HEK293 (cell line): ENCODE measurements at regions not wholly inside any gene's neighbourhood (a gene's known extent, or its start where the extent isn't known, plus 50 kb on each side); places are given as distances from the start of the nearest gene placed in this dataset.
A peak's percentile ranks its signal among the peaks of the same experiment; 100 is the strongest.
"Not testable (repeated sequence)": the region's sequence is repeated elsewhere in the genome, so short reads cannot be mapped to it uniquely, and the experiment has no call there.

Source experiments
- CTCF ChIA-PET: fragments of 350-600 bp; formaldehyde crosslinking; extraction: SDS; loops from one replicate; lab custom pipeline; 2021; ENCODE audit warnings: antibody characterized with exemption; lab: Yijun Ruan, JAX
- POLR2A ChIA-PET: fragments of 300-600 bp; formaldehyde crosslinking; extraction: SDS; loops from one replicate; lab custom pipeline; 2020; ENCODE audit warnings: antibody characterized with exemption, inconsistent platforms; lab: Yijun Ruan, JAX
- H3K27ac ChIP-seq: fragments of 200-500 bp; sonication (Bioruptor generic); 2 replicates; pipeline ENCODE4 v1.5.1; 2014; ENCODE audit warnings: low read depth, low read length, control low read depth, inconsistent platforms; ENCODE audit errors: extremely low read depth
- H3K36me3 ChIP-seq, 2 experiments: fragments of 200-500 bp in 1 of 2; sonication (Bioruptor generic) in 1 of 2; 1 replicate in 1 of 2; 2 replicates in 1 of 2; pipeline ENCODE4 v1.5.1; 2014 to 2017; ENCODE audit warnings: inconsistent platforms in 2 of 2, low read length in 2 of 2; ENCODE audit not compliant: control insufficient read depth in 2 of 2, insufficient read depth in 1 of 2
- H3K4me1 ChIP-seq: fragments of 200-500 bp; sonication (Bioruptor generic); 2 replicates; pipeline ENCODE4 v1.5.1; 2014; ENCODE audit warnings: mild to moderate bottlenecking, low read length, inconsistent platforms; ENCODE audit not compliant: control insufficient read depth, insufficient read depth
- H3K4me3 ChIP-seq: 2 replicates; pipeline ENCODE4 v1.5.1; 2011; ENCODE audit warnings: low read depth, mild to moderate bottlenecking, control low read depth, low read length, moderate library complexity
- H3K9me3 ChIP-seq: fragments of 200-500 bp; sonication (Bioruptor generic); 2 replicates; pipeline ENCODE4 v1.5.1; 2014; ENCODE audit warnings: low read depth, low read length, inconsistent platforms; ENCODE audit not compliant: control insufficient read depth, insufficient read depth
- KLF17 ChIP-seq: fragments of 450-650 bp; formaldehyde crosslinking; IDR thresholded peaks from 2 replicates; pipeline ENCODE4 v1.5.1; 2016; ENCODE audit warnings: missing biosample characterization, missing genetic modification characterization
- MYNN ChIP-seq: fragments of 450-650 bp; formaldehyde crosslinking; IDR thresholded peaks from 2 replicates; pipeline ENCODE4 v1.5.1; 2016; ENCODE audit warnings: missing biosample characterization, missing genetic modification characterization, borderline replicate concordance
- SCRT1 ChIP-seq: fragments of 450-650 bp; formaldehyde crosslinking; IDR thresholded peaks from 2 replicates; pipeline ENCODE4 v1.5.1; 2016; ENCODE audit warnings: missing biosample characterization, missing genetic modification characterization, borderline replicate concordance
- SETDB1 ChIP-seq: IDR thresholded peaks from one replicate; pipeline ENCODE4 v1.6.1; 2017; ENCODE audit warnings: mild to moderate bottlenecking, low read length, moderate library complexity, mixed read lengths; ENCODE audit not compliant: insufficient read length
- WT1 ChIP-seq: fragments of 450-650 bp; formaldehyde crosslinking; IDR thresholded peaks from 2 replicates; pipeline ENCODE4 v1.5.1; 2016; ENCODE audit warnings: missing biosample characterization, missing genetic modification characterization
- ZBTB21 ChIP-seq: fragments of 450-650 bp; formaldehyde crosslinking; IDR thresholded peaks from 2 replicates; pipeline ENCODE4 v1.5.1; 2017; ENCODE audit warnings: missing biosample characterization, missing genetic modification characterization
- ZNF132 ChIP-seq: fragments of 450-650 bp; formaldehyde crosslinking; IDR thresholded peaks from 2 replicates; pipeline ENCODE4 v1.5.1; 2017; ENCODE audit warnings: missing biosample characterization, missing genetic modification characterization, borderline replicate concordance
- ZNF133 ChIP-seq: fragments of 450-650 bp; formaldehyde crosslinking; IDR thresholded peaks from 2 replicates; pipeline ENCODE4 v1.5.1; 2016; ENCODE audit warnings: missing biosample characterization, missing genetic modification characterization
- ZNF146 ChIP-seq: fragments of 450-650 bp; formaldehyde crosslinking; IDR thresholded peaks from 2 replicates; pipeline ENCODE4 v1.5.1; 2016; ENCODE audit warnings: missing biosample characterization, missing genetic modification characterization
- ZNF18 ChIP-seq: fragments of 450-650 bp; formaldehyde crosslinking; IDR thresholded peaks from 2 replicates; pipeline ENCODE4 v1.5.1; 2016; ENCODE audit warnings: missing biosample characterization, missing genetic modification characterization
- ZNF23 ChIP-seq: fragments of 450-650 bp; formaldehyde crosslinking; IDR thresholded peaks from 2 replicates; pipeline ENCODE4 v1.5.1; 2016; ENCODE audit warnings: missing biosample characterization, missing genetic modification characterization, borderline replicate concordance
- ZNF248 ChIP-seq: fragments of 450-650 bp; formaldehyde crosslinking; IDR thresholded peaks from 2 replicates; pipeline ENCODE4 v1.5.1; 2017; ENCODE audit warnings: missing biosample characterization, missing genetic modification characterization
- ZNF26 ChIP-seq: fragments of 450-650 bp; formaldehyde crosslinking; IDR thresholded peaks from 2 replicates; pipeline ENCODE4 v1.5.1; 2016; ENCODE audit warnings: missing biosample characterization, missing genetic modification characterization
- ZNF366 ChIP-seq: fragments of 450-650 bp; formaldehyde crosslinking; conservative IDR thresholded peaks from 2 replicates; pipeline ENCODE4 v1.5.1; 2016; ENCODE audit warnings: missing biosample characterization, missing genetic modification characterization
- ZNF391 ChIP-seq: fragments of 450-650 bp; formaldehyde crosslinking; IDR thresholded peaks from 2 replicates; pipeline ENCODE4 v1.5.1; 2016; ENCODE audit warnings: low read depth, missing biosample characterization, missing genetic modification characterization, borderline replicate concordance
- ZNF560 ChIP-seq: fragments of 450-650 bp; formaldehyde crosslinking; IDR thresholded peaks from 2 replicates; pipeline ENCODE4 v1.5.1; 2017; ENCODE audit warnings: missing biosample characterization, missing genetic modification characterization, borderline replicate concordance
- ZNF580 ChIP-seq: fragments of 450-650 bp; formaldehyde crosslinking; IDR thresholded peaks from 2 replicates; pipeline ENCODE4 v1.5.1; 2016; ENCODE audit warnings: missing biosample characterization, missing genetic modification characterization
- ZXDB ChIP-seq: fragments of 450-650 bp; formaldehyde crosslinking; IDR thresholded peaks from 2 replicates; pipeline ENCODE4 v1.5.1; 2016; ENCODE audit warnings: missing biosample characterization, missing genetic modification characterization
- TF ChIP-seq, protein P1 (sequence below): fragments of 450-650 bp; formaldehyde crosslinking; IDR thresholded peaks from 2 replicates; pipeline ENCODE4 v1.5.1; 2016; ENCODE audit warnings: missing biosample characterization, missing genetic modification characterization

DNA sequence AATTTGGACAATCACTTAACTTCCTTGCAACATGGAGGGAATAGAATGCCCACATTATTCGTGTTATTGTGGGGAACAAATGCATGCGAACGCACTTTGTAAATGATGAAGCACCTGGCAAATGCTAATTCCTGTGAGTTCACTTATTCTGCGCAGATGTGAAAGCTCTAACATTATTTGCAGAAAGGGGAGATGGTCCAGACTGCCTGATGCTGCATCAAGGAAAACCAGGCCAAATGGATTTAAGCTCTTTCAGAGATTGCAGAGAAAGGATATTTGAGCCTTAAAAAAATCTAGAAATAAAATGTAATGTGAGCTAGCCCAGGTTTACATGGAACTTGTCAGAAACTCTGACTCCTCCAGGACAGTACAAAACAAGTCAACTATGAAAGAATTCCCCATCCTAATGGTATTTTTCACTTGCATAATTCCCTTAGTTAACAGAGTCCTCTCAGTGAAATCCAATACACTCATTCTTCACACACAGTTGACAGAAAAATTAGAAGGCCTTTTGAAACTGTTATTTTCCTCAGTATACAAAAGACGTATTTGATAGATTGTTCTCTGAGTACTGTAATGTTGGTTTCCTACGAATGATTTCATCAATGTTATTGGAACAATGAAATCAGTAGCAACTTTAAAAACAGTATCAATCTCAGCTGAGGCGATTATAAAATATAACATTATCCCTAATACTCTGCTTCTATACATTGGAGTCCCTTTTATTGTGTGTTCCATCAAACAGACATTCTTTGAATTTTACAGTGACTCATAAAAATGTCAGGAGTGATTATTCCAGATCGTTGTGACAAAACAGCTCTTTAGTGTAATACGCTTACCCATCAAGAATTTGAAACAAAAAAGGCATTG lies 136.3 kb upstream of the ANK3 start (continued):
- TF ChIP-seq ZNF26 (no peak), KLF17 (tag by site-specific recombination) (no peak), ZNF366 (0 out of 2 replicates have a peak, but pooled peaks have one; percentile 29)

- Histone ChIP-seq H3K4me1 (peaks cover 20% of the 10 kb centered on the region), H3K9me3 (no peaks in the 10 kb centered on the region), H3K27ac (no peak overlapping the region), H3K4me3 (no peak overlapping the region), H3K36me3 (no peaks in the 10 kb centered on the region)
- POLR2A ChIA-PET = no interaction called here
- CTCF ChIA-PET = interaction anchor here (1.2 kb wide), 1 partner anchor 80 kb away, joined by 3 read pairs; no protein-coding TSS in a partner anchor
- no peak for TF ChIP-seq MYNN (tag by site-specific recombination)
- no peak for TF ChIP-seq ZXDB (tag by site-specific recombination)
- TF ChIP-seq, protein P1, sequence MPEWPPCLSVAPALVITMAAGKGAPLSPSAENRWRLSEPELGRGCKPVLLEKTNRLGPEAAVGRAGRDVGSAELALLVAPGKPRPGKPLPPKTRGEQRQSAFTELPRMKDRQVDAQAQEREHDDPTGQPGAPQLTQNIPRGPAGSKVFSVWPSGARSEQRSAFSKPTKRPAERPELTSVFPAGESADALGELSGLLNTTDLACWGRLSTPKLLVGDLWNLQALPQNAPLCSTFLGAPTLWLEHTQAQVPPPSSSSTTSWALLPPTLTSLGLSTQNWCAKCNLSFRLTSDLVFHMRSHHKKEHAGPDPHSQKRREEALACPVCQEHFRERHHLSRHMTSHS (tag by site-specific recombination) = no peak
- no peak for TF ChIP-seq ZNF133 (tag by site-specific recombination)
- no peak for TF ChIP-seq WT1 (tag by site-specific recombination)
- no peak for TF ChIP-seq ZNF132 (tag by site-specific recombination)
- no peak for TF ChIP-seq ZNF18 (tag by site-specific recombination)
- no peak for TF ChIP-seq SETDB1
- TF ChIP-seq ZNF23 (tag by site-specific recombination) = no peak
- no peak for TF ChIP-seq ZNF560 (tag by site-specific recombination)
- TF ChIP-seq ZNF391 (tag by site-specific recombination) = no peak
- no peak for TF ChIP-seq SCRT1
- TF ChIP-seq ZBTB21 = no peak
- TF ChIP-seq ZNF248 = no peak
These were observed 134.9 kb upstream of the ANK3 start for GRCh38 chr10:60524541-60524940.

DNA sequence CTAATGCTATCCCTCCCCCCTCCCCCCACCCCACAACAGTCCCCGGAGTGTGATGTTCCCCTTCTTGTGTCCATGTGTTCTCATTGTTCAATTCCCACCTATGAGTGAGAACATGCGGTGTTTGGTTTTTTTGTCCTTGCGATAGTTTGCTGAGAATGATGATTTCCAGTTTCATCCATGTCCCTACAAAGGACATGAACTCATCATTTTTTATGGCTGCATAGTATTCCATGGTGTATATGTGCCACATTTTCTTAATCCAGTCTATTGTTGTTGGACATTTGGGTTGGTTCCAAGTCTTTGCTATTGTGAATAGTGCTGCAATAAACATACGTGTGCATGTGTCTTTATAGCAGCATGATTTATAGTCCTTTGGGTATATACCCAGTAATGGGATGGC lies 133.7 kb upstream of the ANK3 start:
- CTCF ChIA-PET, H3K36me3 ChIP-seq, POLR2A ChIA-PET, H3K4me3 ChIP-seq, H3K27ac ChIP-seq, H3K9me3 ChIP-seq: not testable (repeated sequence)
- peaks cover 24% of the 10 kb centered on the region for H3K4me1 ChIP-seq
- TF ChIP-seq ZNF146 (tag by site-specific recombination) = peak; percentile 75
- peak; percentile 79 for TF ChIP-seq ZNF580 (tag by site-specific recombination)
